ENCODE measurements at regions not wholly inside any gene's neighbourhood (a gene's known extent, or its start where the extent isn't known, plus 50 kb on each side); places are given as distances from the start of the nearest gene placed in this dataset.

GRCh38 chr4:134958862-134959261 lies 757.3 kb upstream of the PABPC4L start:
- intact Hi-C loops (cut with micrococcal nuclease), result no loop called here
- Histone ChIP-seq H3K9me2 (ENCODE audit: insufficient read depth) (no peaks in the 10 kb centered on the region), H3K9ac (ENCODE audit: low read length) (no peak overlapping the region), H3K4me2 (ENCODE audit: low read length) (no peak overlapping the region), H3K36me3 (ENCODE audit: control insufficient read depth in 1 of 2, insufficient read depth in 2 of 2, low read length in 2 of 2) (no peaks in the 10 kb centered on the region; a peak in 1 of 4 replicates), H3K79me2 (ENCODE audit: insufficient read depth, low read length) (no peaks in the 10 kb centered on the region), H4K20me1 (ENCODE audit: insufficient read depth) (no peaks in the 10 kb centered on the region), H3K27me3 (ENCODE audit: insufficient read depth, low read length) (no peaks in the 10 kb centered on the region), H3K9me3 (ENCODE audit: control insufficient read depth in 1 of 2, insufficient read depth in 1 of 2, low read depth in 1 of 2, low read length in 2 of 2) (no peaks in the 10 kb centered on the region), H2AFZ (ENCODE audit: low read depth, low read length, poor library complexity, severe bottlenecking) (no peak overlapping the region), H3K4me1 (ENCODE audit: control insufficient read depth in 1 of 2, insufficient read depth in 2 of 2, low read length in 2 of 2) (no peaks in the 10 kb centered on the region), H3K27ac (ENCODE audit: low read depth, low read length) (no peak overlapping the region), H3K4me3 (replicated peaks in 1 of 2; ENCODE audit: low read depth in 1 of 2, low read length in 2 of 2) (no peak overlapping the region)
- ChIA-PET CTCF (no interaction called here), POLR2A (no interaction called here), RAD21 (ENCODE audit: low non-redundant PET in 1 of 2, low total read pairs in 2 of 2, uncharacterized antibody in 2 of 2, unreplicated experiment in 2 of 2) (no interaction called here)
- ATAC-seq (no peak), DNase-seq (ENCODE audit: low read depth, low spot score) (no peak)
- no TSS peak for BruUV-seq (replicated peaks)
- TF ChIP-seq TCF7L2 (IDR thresholded peaks at IDR 0.05; ENCODE audit: borderline replicate concordance, extremely low read depth, insufficient read depth, insufficient read length) (no peak), REST (IDR thresholded peaks at IDR 0.05; ENCODE audit: low read depth) (no peak), ZNF274 (IDR thresholded peaks at IDR 0.05; ENCODE audit: low read depth, low read length) (no peak), YY1 (IDR thresholded peaks at IDR 0.05; ENCODE audit: extremely low read depth, insufficient replicate concordance, low read depth, low read length) (no peak), EZH2 (IDR thresholded peaks at IDR 0.05) (no peak), EGR1 (IDR thresholded peaks at IDR 0.05; ENCODE audit: low read depth) (no peak), POLR2A (IDR thresholded peaks at IDR 0.05; ENCODE audit: borderline replicate concordance, extremely low read depth, insufficient read depth, insufficient read length) (no peak), ATF3 (IDR thresholded peaks at IDR 0.05) (no peak), RAD21 (IDR thresholded peaks at IDR 0.05; ENCODE audit: low read depth) (no peak), SIN3A (IDR thresholded peaks at IDR 0.05; ENCODE audit: low read depth) (no peak), JUND (IDR thresholded peaks at IDR 0.05) (no peak), SRF (IDR thresholded peaks at IDR 0.05; ENCODE audit: low read depth) (no peak), CBX3 (IDR thresholded peaks at IDR 0.05; ENCODE audit: low read depth) (no peak), CEBPB (IDR thresholded peaks at IDR 0.05; ENCODE audit: low read depth) (no peak), ZBTB33 (IDR thresholded peaks at IDR 0.05; ENCODE audit: extremely low read depth, insufficient replicate concordance, low read length) (no peak), SP1 (IDR thresholded peaks at IDR 0.05; ENCODE audit: low read depth) (no peak)

Measured in HCT116 (cell line).